NB4 (cell line): ENCODE measurements at regions not wholly inside any gene's neighbourhood (a gene's known extent, or its start where the extent isn't known, plus 50 kb on each side); places are given as distances from the start of the nearest gene placed in this dataset.

ENCODE experiments used
- DNase-seq: peaks from one replicate; pipeline ENCODE4 v3.0.0; 2010; ENCODE audit warnings: low read depth
- H3K4me3 ChIP-seq: one replicate; pipeline ENCODE4 v1.5.1; 2011; ENCODE audit warnings: mild to moderate bottlenecking, low read depth, low read length, moderate library complexity
- CTCF ChIP-seq: IDR thresholded peaks from one replicate; pipeline ENCODE4 v1.5.1; 2012; ENCODE audit warnings: low read depth, low read length
- MAX ChIP-seq: IDR thresholded peaks from 2 replicates; pipeline ENCODE4 v1.6.1; 2011; ENCODE audit warnings: low read depth, low read length
- MYC ChIP-seq: IDR thresholded peaks from 2 replicates; pipeline ENCODE4 v1.6.1; 2011; ENCODE audit warnings: low read depth, low read length
- POLR2A ChIP-seq: IDR thresholded peaks from 2 replicates; pipeline ENCODE4 v1.6.1; 2011; ENCODE audit warnings: mild to moderate bottlenecking; ENCODE audit not compliant: insufficient read length; ENCODE audit errors: extremely low read depth

- TF ChIP-seq POLR2A (no peak), MAX (no peak), CTCF (no peak), MYC (no peak)
- DNase-seq: no peak
- no peak overlapping the region for H3K4me3 ChIP-seq
Measured at GRCh38 chr20:60171313-60171712, 213.1 kb downstream of the CDH26 start.

DNA sequence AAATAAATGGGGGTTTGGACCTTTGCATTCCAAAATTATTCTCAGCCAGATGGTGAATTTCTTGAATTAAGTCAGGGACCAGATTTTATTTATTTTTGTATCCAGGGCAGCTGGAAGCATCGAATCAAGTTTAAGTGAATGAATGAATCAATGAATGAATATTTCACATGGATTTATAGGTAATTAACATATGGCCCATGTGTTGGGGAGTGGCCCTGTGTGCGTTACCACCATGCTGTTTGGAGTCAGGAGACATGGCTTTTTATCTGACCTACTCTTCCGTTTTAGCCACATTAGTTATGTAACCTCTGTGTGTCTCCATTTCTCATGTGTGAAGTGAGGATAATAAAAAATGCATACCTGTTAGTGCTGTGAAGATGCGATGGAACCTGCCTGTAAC, 213.5 kb downstream of the CDH26 start:
- TF ChIP-seq POLR2A (no peak), CTCF (no peak), MAX (no peak), MYC (no peak)
- H3K4me3 ChIP-seq: no peak overlapping the region
- DNase-seq: no peak

- no peak overlapping the region for H3K4me3 ChIP-seq
- TF ChIP-seq CTCF (no peak), POLR2A (no peak), MYC (no peak), MAX (no peak)
Measured at GRCh38 chr20:60172346-60172984, 214.2 kb downstream of the CDH26 start.

DNA sequence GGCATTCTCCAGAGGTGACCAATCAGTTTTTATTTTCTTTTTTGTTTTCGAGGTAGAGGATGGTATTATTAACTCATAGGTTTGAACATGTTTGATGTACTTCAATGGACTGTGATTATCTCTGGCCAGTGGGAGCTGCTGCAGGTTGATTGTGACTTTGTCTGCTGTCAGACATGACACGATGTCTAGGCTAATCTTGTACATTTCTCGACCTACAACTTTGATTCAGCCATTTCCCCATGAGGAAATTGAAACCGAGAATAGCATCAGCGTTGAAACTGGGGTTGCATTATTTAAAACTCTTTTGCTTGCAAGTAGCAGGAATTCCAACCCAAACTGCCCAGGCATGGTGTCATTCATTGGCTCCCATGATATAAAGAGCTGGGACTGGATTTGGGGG, 218.9 kb downstream of the CDH26 start:
- no peak for DNase-seq
- no peak overlapping the region for H3K4me3 ChIP-seq
- TF ChIP-seq CTCF (no peak), MAX (no peak), POLR2A (no peak), MYC (no peak)

More at GRCh38 chr20:60172346-60172984, 214.2 kb downstream of the CDH26 start:
- DNase-seq: no peak

- H3K4me3 ChIP-seq: no peak overlapping the region
Measured at GRCh38 chr20:60180986-60181385, 222.8 kb downstream of the CDH26 start.

GRCh38 chr20:60186412-60186811, 228.2 kb downstream of the CDH26 start:
- no peak overlapping the region for H3K4me3 ChIP-seq
- no peak for DNase-seq
- TF ChIP-seq CTCF: no peak
- no peak for TF ChIP-seq POLR2A
- TF ChIP-seq MYC: no peak
- no peak for TF ChIP-seq MAX

More at GRCh38 chr20:60180986-60181385, 222.8 kb downstream of the CDH26 start:
- DNase-seq: no peak
- TF ChIP-seq MAX (no peak), MYC (no peak)
